T-helper 2 cell treated with Interferon-gamma antibody and Interleukin-4, amounts not matched to agents 5 μg/mL and 100 μg/mL, for 36 hours (primary cell): ENCODE measurements at regions not wholly inside any gene's neighbourhood (a gene's known extent, or its start where the extent isn't known, plus 50 kb on each side); places are given as distances from the start of the nearest gene placed in this dataset.

Source experiments
- DNase-seq: peaks from one replicate; pipeline ENCODE4 v3.0.0; 2021; ENCODE audit warnings: low spot score
- H3K27ac Mint-ChIP-seq: one replicate; pipeline ENCODE4 v1.8.0; 2021; ENCODE audit warnings: mild to moderate bottlenecking, mixed read lengths
- H3K27me3 Mint-ChIP-seq: one replicate; pipeline ENCODE4 v1.8.0; 2021; ENCODE audit warnings: low read depth, mixed read lengths
- H3K36me3 Mint-ChIP-seq: one replicate; pipeline ENCODE4 v1.8.0; 2021; ENCODE audit warnings: low read depth, mixed read lengths
- H3K4me1 Mint-ChIP-seq: one replicate; pipeline ENCODE4 v1.8.0; 2021; ENCODE audit warnings: low read depth, mixed read lengths
- H3K4me3 Mint-ChIP-seq: one replicate; pipeline ENCODE4 v1.8.0; 2022; ENCODE audit warnings: mild to moderate bottlenecking, moderate library complexity, mixed read lengths
- H3K9me3 Mint-ChIP-seq: one replicate; pipeline ENCODE4 v1.8.0; 2021; ENCODE audit warnings: mixed read lengths

- H3K4me3 Mint-ChIP-seq = no peak overlapping the region
- H3K9me3 Mint-ChIP-seq = peaks cover 48% of the 10 kb centered on the region
- no peak for DNase-seq
- H3K4me1 Mint-ChIP-seq = peaks cover 41% of the 10 kb centered on the region
- no peak overlapping the region for H3K27ac Mint-ChIP-seq
- peaks cover 45% of the 10 kb centered on the region for H3K36me3 Mint-ChIP-seq
- no peaks in the 10 kb centered on the region for H3K27me3 Mint-ChIP-seq
These were observed 360.9 kb upstream of the CBLB start for GRCh38 chr3:106229495-106230278.

GRCh38 chr3:106231086-106231485 lies 362.3 kb upstream of the CBLB start:
- DNase-seq = no peak
- Mint-ChIP-seq H3K27me3 (no peaks in the 10 kb centered on the region), H3K4me3 (peak overlapping the region; percentile 79), H3K27ac (peak overlapping the region; percentile 90), H3K4me1 (peaks cover 41% of the 10 kb centered on the region), H3K36me3 (peaks cover 44% of the 10 kb centered on the region), H3K9me3 (peaks cover 54% of the 10 kb centered on the region)

GRCh38 chr3:106232956-106233355 lies 364.1 kb upstream of the CBLB start:
- no peaks in the 10 kb centered on the region for H3K27me3 Mint-ChIP-seq
- no peak for DNase-seq
- H3K9me3 Mint-ChIP-seq = peaks cover 48% of the 10 kb centered on the region
- H3K36me3 Mint-ChIP-seq = peaks cover 39% of the 10 kb centered on the region
- H3K4me1 Mint-ChIP-seq = peaks cover 39% of the 10 kb centered on the region
- no peak overlapping the region for H3K4me3 Mint-ChIP-seq
- no peak overlapping the region for H3K27ac Mint-ChIP-seq

GRCh38 chr3:106239195-106239697 lies 370.4 kb upstream of the CBLB start:
- H3K36me3 Mint-ChIP-seq = peaks cover 11% of the 10 kb centered on the region
- H3K27ac Mint-ChIP-seq = no peak overlapping the region
- no peaks in the 10 kb centered on the region for H3K27me3 Mint-ChIP-seq
- no peak for DNase-seq
- peaks cover 30% of the 10 kb centered on the region for H3K9me3 Mint-ChIP-seq
- no peak overlapping the region for H3K4me3 Mint-ChIP-seq
- H3K4me1 Mint-ChIP-seq = peaks cover 9% of the 10 kb centered on the region

- peaks cover 21% of the 10 kb centered on the region for H3K9me3 Mint-ChIP-seq
- no peak overlapping the region for H3K4me3 Mint-ChIP-seq
- no peak for DNase-seq
- no peak overlapping the region for H3K27ac Mint-ChIP-seq
- H3K27me3 Mint-ChIP-seq = no peaks in the 10 kb centered on the region
- peaks cover 6% of the 10 kb centered on the region for H3K36me3 Mint-ChIP-seq
- H3K4me1 Mint-ChIP-seq = peaks cover 9% of the 10 kb centered on the region
These were observed 372.8 kb upstream of the CBLB start for GRCh38 chr3:106241593-106241992.

GRCh38 chr3:106242781-106243180 lies 374.0 kb upstream of the CBLB start:
- H3K4me1 Mint-ChIP-seq = peaks cover 11% of the 10 kb centered on the region
- peaks cover 1% of the 10 kb centered on the region for H3K36me3 Mint-ChIP-seq
- no peak for DNase-seq
- H3K27me3 Mint-ChIP-seq = no peaks in the 10 kb centered on the region
- H3K9me3 Mint-ChIP-seq = peaks cover 13% of the 10 kb centered on the region
- no peak overlapping the region for H3K27ac Mint-ChIP-seq
- H3K4me3 Mint-ChIP-seq = no peak overlapping the region

- Mint-ChIP-seq H3K36me3 (peaks cover 9% of the 10 kb centered on the region), H3K4me3 (no peak overlapping the region), H3K27ac (no peak overlapping the region), H3K9me3 (peaks cover 14% of the 10 kb centered on the region), H3K4me1 (peaks cover 22% of the 10 kb centered on the region), H3K27me3 (no peaks in the 10 kb centered on the region)
- no peak for DNase-seq
These were observed 376.6 kb upstream of the CBLB start for GRCh38 chr3:106245400-106245799.

GRCh38 chr3:106247902-106248684 lies 379.3 kb upstream of the CBLB start:
- DNase-seq = no peak
- Mint-ChIP-seq H3K9me3 (peaks cover 30% of the 10 kb centered on the region), H3K4me1 (peaks cover 13% of the 10 kb centered on the region), H3K4me3 (no peak overlapping the region), H3K36me3 (peaks cover 22% of the 10 kb centered on the region), H3K27ac (no peak overlapping the region), H3K27me3 (no peaks in the 10 kb centered on the region)

GRCh38 chr3:106249159-106249558 lies 380.3 kb upstream of the CBLB start:
- peaks cover 16% of the 10 kb centered on the region for H3K4me1 Mint-ChIP-seq
- DNase-seq = no peak
- H3K9me3 Mint-ChIP-seq = peaks cover 37% of the 10 kb centered on the region
- no peaks in the 10 kb centered on the region for H3K27me3 Mint-ChIP-seq
- peaks cover 22% of the 10 kb centered on the region for H3K36me3 Mint-ChIP-seq
- H3K4me3 Mint-ChIP-seq = no peak overlapping the region
- H3K27ac Mint-ChIP-seq = no peak overlapping the region

GRCh38 chr3:106249981-106250380 lies 381.2 kb upstream of the CBLB start:
- Mint-ChIP-seq H3K27me3 (no peaks in the 10 kb centered on the region), H3K27ac (no peak overlapping the region), H3K4me1 (peaks cover 16% of the 10 kb centered on the region), H3K4me3 (no peak overlapping the region), H3K9me3 (peaks cover 37% of the 10 kb centered on the region), H3K36me3 (peaks cover 22% of the 10 kb centered on the region)
- no peak for DNase-seq

GRCh38 chr3:106251160-106251892 lies 382.5 kb upstream of the CBLB start:
- peaks cover 21% of the 10 kb centered on the region for H3K36me3 Mint-ChIP-seq
- no peak overlapping the region for H3K4me3 Mint-ChIP-seq
- no peaks in the 10 kb centered on the region for H3K27me3 Mint-ChIP-seq
- H3K9me3 Mint-ChIP-seq = peaks cover 37% of the 10 kb centered on the region
- H3K27ac Mint-ChIP-seq = peak overlapping the region; percentile 11
- DNase-seq = no peak
- H3K4me1 Mint-ChIP-seq = peaks cover 16% of the 10 kb centered on the region

GRCh38 chr3:106255870-106256248 lies 387.0 kb upstream of the CBLB start:
- no peak overlapping the region for H3K4me3 Mint-ChIP-seq

GRCh38 chr3:106256249-106256957 lies 387.6 kb upstream of the CBLB start:
- no peak overlapping the region for H3K4me3 Mint-ChIP-seq
- no peaks in the 10 kb centered on the region for H3K27me3 Mint-ChIP-seq
- H3K4me1 Mint-ChIP-seq = peaks cover 3% of the 10 kb centered on the region
- peaks cover 24% of the 10 kb centered on the region for H3K9me3 Mint-ChIP-seq
- H3K36me3 Mint-ChIP-seq = peaks cover 8% of the 10 kb centered on the region
- H3K27ac Mint-ChIP-seq = no peak overlapping the region
- DNase-seq = no peak

More at GRCh38 chr3:106255870-106256248, 387.0 kb upstream of the CBLB start:
- Mint-ChIP-seq H3K27me3 (no peaks in the 10 kb centered on the region), H3K36me3 (peaks cover 13% of the 10 kb centered on the region), H3K9me3 (peaks cover 27% of the 10 kb centered on the region), H3K4me1 (peaks cover 3% of the 10 kb centered on the region), H3K27ac (no peak overlapping the region)
- no peak for DNase-seq
